K562 (cell line): ENCODE measurements at regions not wholly inside any gene's neighbourhood (a gene's known extent, or its start where the extent isn't known, plus 50 kb on each side); places are given as distances from the start of the nearest gene placed in this dataset. TPM values are rescaled to one million over a fixed set of nuclear protein-coding genes. Genes with fewer than 3 reads are reported as not detected.
A peak's percentile ranks its signal among the peaks of the same experiment; 100 is the strongest.

Source experiments
- ATF1 ChIP-seq, 2 experiments: fragments of 450-650 bp in 1 of 2; IDR thresholded peaks; 2 replicates each; pipeline ENCODE4 v1.6.1; 2016; ENCODE audit warnings: missing compliant biosample characterization in 1 of 2, missing genetic modification characterization in 1 of 2
- RAD51 ChIP-seq: fragments of 450-650 bp; IDR thresholded peaks from 2 replicates; pipeline ENCODE4 v1.7.1; 2016; ENCODE audit warnings: low read depth, mild to moderate bottlenecking, borderline replicate concordance
- RBBP5 ChIP-seq: fragments of 200-600 bp; sonication (generic); IDR thresholded peaks from 2 replicates; pipeline ENCODE4 v1.6.1; 2012; ENCODE audit warnings: borderline replicate concordance, mild to moderate bottlenecking, low read length, control low read depth, inconsistent platforms; ENCODE audit not compliant: insufficient read depth, poor library complexity, severe bottlenecking
- RNF2 ChIP-seq: sonication (generic); IDR thresholded peaks from 2 replicates; pipeline ENCODE4 v1.6.1; 2016
- TFE3 ChIP-seq: fragments of 450-650 bp; formaldehyde crosslinking; IDR thresholded peaks from 2 replicates; pipeline ENCODE4 v1.4.0; 2020; ENCODE audit warnings: mild to moderate bottlenecking, mixed read lengths
- USF2 ChIP-seq: sonication (generic); formaldehyde crosslinking; IDR thresholded peaks from 2 replicates; pipeline ENCODE4 v1.5.0; 2020; ENCODE audit warnings: missing genetic modification reagents
- ZEB2 ChIP-seq: fragments of 450-650 bp; IDR thresholded peaks from 2 replicates; pipeline ENCODE4 v1.6.1; 2016
- microRNA-seq: library from miRNA; unstranded; fragments of <30 nt; microRNA quantifications from one replicate; pipeline ENCODE4, GENCODE V29; 2018; ENCODE audit warnings: borderline microRNAs expressed
- small RNA-seq: library from RNA; depleted of rRNA; stranded (forward); fragments of <200 nt; gene quantifications from one replicate; pipeline ENCODE3, GENCODE V24; 2014
- TF ChIP-seq, protein P1 (sequence below): fragments of 250-450 bp; sonication (Bioruptor Pico); IDR thresholded peaks from 2 replicates; pipeline ENCODE4 v1.8.0; 2021; ENCODE audit warnings: borderline replicate concordance, mild to moderate bottlenecking, moderate library complexity; ENCODE audit not compliant: poor library complexity, severe bottlenecking
- TF ChIP-seq, protein P2 (sequence below): fragments of 450-650 bp; IDR thresholded peaks from 2 replicates; pipeline ENCODE4 v1.6.1; 2018; ENCODE audit warnings: mild to moderate bottlenecking, low read depth; ENCODE audit not compliant: partially characterized antibody

- TF ChIP-seq TFE3 (CRISPR knock-in tag): peak; percentile 68
- TF ChIP-seq, protein P1, sequence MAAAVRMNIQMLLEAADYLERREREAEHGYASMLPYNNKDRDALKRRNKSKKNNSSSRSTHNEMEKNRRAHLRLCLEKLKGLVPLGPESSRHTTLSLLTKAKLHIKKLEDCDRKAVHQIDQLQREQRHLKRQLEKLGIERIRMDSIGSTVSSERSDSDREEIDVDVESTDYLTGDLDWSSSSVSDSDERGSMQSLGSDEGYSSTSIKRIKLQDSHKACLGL (CRISPR knock-in tag): no peak
- TF ChIP-seq ATF1 (CRISPR knock-in tag; IDR thresholded peaks at IDR 0.05): no peak
- no peak for TF ChIP-seq ATF1 (tag; IDR thresholded peaks at IDR 0.05)
- TF ChIP-seq, protein P2, sequence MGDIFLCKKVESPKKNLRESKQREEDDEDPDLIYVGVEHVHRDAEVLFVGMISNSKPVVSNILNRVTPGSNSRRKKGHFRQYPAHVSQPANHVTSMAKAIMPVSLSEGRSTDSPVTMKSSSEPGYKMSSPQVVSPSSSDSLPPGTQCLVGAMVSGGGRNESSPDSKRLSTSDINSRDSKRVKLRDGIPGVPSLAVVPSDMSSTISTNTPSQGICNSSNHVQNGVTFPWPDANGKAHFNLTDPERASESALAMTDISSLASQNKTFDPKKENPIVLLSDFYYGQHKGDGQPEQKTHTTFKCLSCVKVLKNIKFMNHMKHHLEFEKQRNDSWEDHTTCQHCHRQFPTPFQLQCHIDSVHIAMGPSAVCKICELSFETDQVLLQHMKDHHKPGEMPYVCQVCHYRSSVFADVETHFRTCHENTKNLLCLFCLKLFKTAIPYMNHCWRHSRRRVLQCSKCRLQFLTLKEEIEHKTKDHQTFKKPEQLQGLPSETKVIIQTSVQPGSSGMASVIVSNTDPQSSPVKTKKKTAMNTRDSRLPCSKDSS: no peak
- TF ChIP-seq RBBP5: no peak
- TF ChIP-seq RNF2: no peak
- TF ChIP-seq USF2 (CRISPR knock-in tag): peak; percentile 23; the same call in 1 of the 2 replicates
- no peak for TF ChIP-seq ZEB2
- TF ChIP-seq RAD51: peak; percentile 42; the same call in 1 of the 2 replicates
Observed at GRCh38 chr2:6794448-6794847, 71.3 kb downstream of the CMPK2 start (continued).

Small RNA genes in the stretch of these regions (microRNA-seq; reads per million reads assigned to microRNA genes)
- not detected for gene MIR7158
- gene MIR7515: not detected

Small RNA genes in the stretch of these regions (small RNA-seq; reads per million reads assigned to genes)
- not detected for gene MIR7158
